Parathyroid adenoma (tissue), 2 donors: ENCODE measurements at regions not wholly inside any gene's neighbourhood (a gene's known extent, or its start where the extent isn't known, plus 50 kb on each side); places are given as distances from the start of the nearest gene placed in this dataset.

Source experiments
- H2AFZ ChIP-seq: fragments of 300-600 bp; sonication (generic); one replicate; pipeline ENCODE4 v1.7.0; 2017; ENCODE audit warnings: antibody characterized with exemption, mild to moderate bottlenecking
- H3K27ac ChIP-seq: fragments of 300-600 bp; sonication (generic); one replicate; pipeline ENCODE4 v1.7.0; 2017
- H3K27me3 ChIP-seq: fragments of 300-600 bp; sonication (generic); one replicate; pipeline ENCODE4 v1.7.0; 2017; ENCODE audit warnings: low read length; ENCODE audit not compliant: control insufficient read depth, insufficient read depth
- H3K36me3 ChIP-seq: fragments of 300-600 bp; sonication (generic); one replicate; pipeline ENCODE4 v1.7.0; 2017; ENCODE audit warnings: low read length; ENCODE audit not compliant: control insufficient read depth, insufficient read depth
- H3K4me1 ChIP-seq: fragments of 300-600 bp; sonication (generic); one replicate; pipeline ENCODE4 v1.7.0; 2017; ENCODE audit warnings: control low read depth
- H3K4me2 ChIP-seq: fragments of 300-600 bp; sonication (generic); one replicate; pipeline ENCODE4 v1.7.0; 2017; ENCODE audit warnings: low read length
- H3K4me3 ChIP-seq: fragments of 300-600 bp; sonication (generic); one replicate; pipeline ENCODE4 v1.7.0; 2017; ENCODE audit warnings: low read depth, low read length
- H3K79me2 ChIP-seq: fragments of 300-600 bp; sonication (generic); one replicate; pipeline ENCODE4 v1.7.0; 2017; ENCODE audit warnings: control low read depth
- H3K9ac ChIP-seq: fragments of 300-600 bp; sonication (generic); one replicate; pipeline ENCODE4 v1.7.0; 2017; ENCODE audit warnings: mild to moderate bottlenecking
- H3K9me3 ChIP-seq: fragments of 300-600 bp; sonication (generic); one replicate; pipeline ENCODE4 v1.7.0; 2017; ENCODE audit warnings: low read length; ENCODE audit not compliant: control insufficient read depth
- CTCF ChIP-seq: fragments of 300-600 bp; sonication (generic); IDR thresholded peaks from one replicate; pipeline ENCODE4 v1.7.0; 2017; ENCODE audit warnings: antibody characterized with exemption, mild to moderate bottlenecking
- donor health status: primary hyperparathyroidism.

DNA sequence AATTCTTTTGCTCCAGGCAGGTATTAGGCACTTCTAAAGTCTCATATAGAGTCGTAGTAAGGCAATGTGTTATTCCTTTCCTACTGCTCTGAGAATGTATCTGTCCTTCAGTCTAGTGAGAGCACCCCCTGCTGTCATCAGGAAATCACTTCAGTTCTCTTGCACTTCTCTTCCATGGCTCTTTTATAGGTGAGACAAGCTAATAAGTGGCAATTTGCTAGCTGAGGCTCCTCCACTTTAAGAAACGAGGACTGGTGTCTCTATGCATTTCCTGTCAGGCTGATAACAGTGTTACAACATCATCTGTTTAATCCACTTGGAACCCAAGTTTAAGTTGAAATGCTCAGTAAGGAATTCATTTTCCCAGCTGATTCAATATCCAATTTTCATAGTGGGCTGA lies 350.6 kb downstream of the TFEC start:
- no peak overlapping the region for H3K4me3 ChIP-seq
- no peaks in the 10 kb centered on the region for H3K79me2 ChIP-seq
- no peaks in the 10 kb centered on the region for H3K9me3 ChIP-seq
- no peak for TF ChIP-seq CTCF
- H2AFZ ChIP-seq, result no peak overlapping the region
- H3K27ac ChIP-seq, result no peak overlapping the region
- H3K36me3 ChIP-seq, result no peaks in the 10 kb centered on the region
- H3K27me3 ChIP-seq, result no peaks in the 10 kb centered on the region
- no peak overlapping the region for H3K9ac ChIP-seq
- H3K4me1 ChIP-seq, result no peaks in the 10 kb centered on the region
- no peak overlapping the region for H3K4me2 ChIP-seq

DNA sequence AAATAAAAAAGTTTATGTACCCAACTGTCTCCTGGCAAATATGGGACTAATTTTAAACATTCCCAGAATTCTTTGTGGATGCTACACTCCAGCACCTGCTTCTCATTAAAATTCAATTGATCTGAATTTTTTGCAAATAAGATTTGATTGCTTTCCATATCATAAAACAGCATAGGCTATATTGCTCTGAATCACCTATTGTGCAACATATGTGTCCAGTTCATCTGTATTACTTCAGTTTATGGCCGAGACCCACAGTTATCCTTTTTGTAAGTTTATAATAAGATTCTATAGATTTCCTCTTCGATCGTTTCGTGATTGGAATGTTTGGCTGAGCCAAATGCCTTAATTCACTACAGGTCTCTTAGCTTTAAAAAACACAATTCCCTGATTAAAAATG lies 351.1 kb downstream of the TFEC start:
- no peaks in the 10 kb centered on the region for H3K9me3 ChIP-seq
- no peaks in the 10 kb centered on the region for H3K79me2 ChIP-seq
- H3K36me3 ChIP-seq, result no peaks in the 10 kb centered on the region
- H2AFZ ChIP-seq, result no peak overlapping the region
- no peak overlapping the region for H3K4me3 ChIP-seq
- TF ChIP-seq CTCF, result no peak
- H3K9ac ChIP-seq, result no peak overlapping the region
- no peak overlapping the region for H3K27ac ChIP-seq
- no peak overlapping the region for H3K4me2 ChIP-seq
- no peaks in the 10 kb centered on the region for H3K27me3 ChIP-seq
- no peaks in the 10 kb centered on the region for H3K4me1 ChIP-seq

GRCh38 chr7:115678086-115678982 lies 352.2 kb downstream of the TFEC start:
- Histone ChIP-seq H3K79me2 (no peaks in the 10 kb centered on the region), H3K27ac (no peak overlapping the region), H3K4me1 (no peaks in the 10 kb centered on the region), H3K9ac (no peak overlapping the region), H3K36me3 (no peaks in the 10 kb centered on the region), H3K4me2 (no peak overlapping the region), H3K27me3 (no peaks in the 10 kb centered on the region), H3K4me3 (no peak overlapping the region), H3K9me3 (no peaks in the 10 kb centered on the region), H2AFZ (no peak overlapping the region)
- no peak for TF ChIP-seq CTCF

DNA sequence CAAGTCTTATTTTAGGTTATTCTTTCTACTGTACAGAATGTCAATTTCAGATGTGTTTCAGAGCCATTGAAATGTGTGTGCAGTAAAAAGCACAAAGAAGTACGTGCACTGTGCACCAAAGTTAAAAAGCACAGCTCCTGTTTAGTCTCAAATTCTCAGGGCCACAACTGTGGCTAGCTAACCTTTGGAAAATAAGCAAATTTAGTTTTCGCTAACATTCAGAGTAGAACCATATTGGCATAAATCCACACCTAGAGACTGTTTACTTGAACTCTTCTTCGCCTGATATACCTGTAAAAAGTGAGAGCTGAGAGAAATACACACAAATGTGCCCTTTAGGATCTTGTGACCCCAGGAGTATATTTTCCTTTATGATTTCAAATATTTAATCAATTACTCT lies 353.9 kb downstream of the TFEC start:
- H3K36me3 ChIP-seq, result no peaks in the 10 kb centered on the region
- no peak for TF ChIP-seq CTCF
- no peaks in the 10 kb centered on the region for H3K9me3 ChIP-seq
- H3K4me1 ChIP-seq, result no peaks in the 10 kb centered on the region
- no peak overlapping the region for H3K4me3 ChIP-seq
- H3K9ac ChIP-seq, result no peak overlapping the region
- no peak overlapping the region for H3K4me2 ChIP-seq
- no peak overlapping the region for H2AFZ ChIP-seq
- no peaks in the 10 kb centered on the region for H3K27me3 ChIP-seq
- H3K27ac ChIP-seq, result no peak overlapping the region
- H3K79me2 ChIP-seq, result no peaks in the 10 kb centered on the region

GRCh38 chr7:115676080-115676479 lies 354.5 kb downstream of the TFEC start:
- no peaks in the 10 kb centered on the region for H3K36me3 ChIP-seq
- no peak overlapping the region for H3K4me2 ChIP-seq
- no peaks in the 10 kb centered on the region for H3K27me3 ChIP-seq
- H3K27ac ChIP-seq, result no peak overlapping the region
- H3K4me3 ChIP-seq, result no peak overlapping the region
- no peak for TF ChIP-seq CTCF
- H2AFZ ChIP-seq, result no peak overlapping the region
- H3K4me1 ChIP-seq, result no peaks in the 10 kb centered on the region
- H3K9ac ChIP-seq, result no peak overlapping the region
- H3K79me2 ChIP-seq, result no peaks in the 10 kb centered on the region
- H3K9me3 ChIP-seq, result no peaks in the 10 kb centered on the region
